Endothelial cell of umbilical vein (primary cell): ENCODE measurements at regions not wholly inside any gene's neighbourhood (a gene's known extent, or its start where the extent isn't known, plus 50 kb on each side); places are given as distances from the start of the nearest gene placed in this dataset.

Experiments
- BruUV-seq: library from RNA; stranded (reverse); fragments of 400-500 nt; replicated peaks from 2 replicates; lab custom pipeline; 2021; lab: Mats Ljungman, UMichigan
- CTCF ChIA-PET: fragments of 300-600, 350-600 bp; sonication (Branson Sonifier 250); formaldehyde crosslinking; loops from one replicate; lab custom pipeline; 2021; ENCODE audit warnings: antibody characterized with exemption, inconsistent platforms; lab: Charles Lee
- POLR2A ChIA-PET: fragments of 300-600, 350-600 bp; sonication (Branson Sonifier 250); formaldehyde crosslinking; loops from one replicate; lab custom pipeline; 2021; ENCODE audit warnings: antibody characterized with exemption, inconsistent platforms; lab: Charles Lee
- DNase-seq: peaks from one replicate; pipeline ENCODE4 v3.0.0-alpha.2; 2011; ENCODE audit warnings: low read depth, low spot score
- FAIRE-seq: peaks from 2 replicates; lab custom pipeline; 2011; peaks lifted over from hg19 to GRCh38; lab: Jason Lieb, UNC
- H2AFZ ChIP-seq: 2 replicates; pipeline ENCODE4 v1.6.0; 2012; ENCODE audit warnings: low read depth, low read length, control low read depth, inconsistent platforms
- H3K27ac ChIP-seq: 2 replicates; pipeline ENCODE4 v1.5.1; 2011; ENCODE audit warnings: low read depth, mild to moderate bottlenecking, control low read depth, low read length, moderate library complexity; ENCODE audit not compliant: insufficient read depth
- H3K27me3 ChIP-seq, 2 experiments: 2 replicates each; pipeline versions ENCODE4 v1.6.0 to v1.6.1; 2011; ENCODE audit warnings: low read length in 2 of 2, mixed read lengths in 1 of 2; ENCODE audit not compliant: control insufficient read depth in 2 of 2, insufficient read depth in 2 of 2
- H3K36me3 ChIP-seq, 2 experiments: 2 replicates in 1 of 2; 3 replicates in 1 of 2; pipeline ENCODE4 v1.5.1; 2011; ENCODE audit warnings: low read length in 2 of 2, mild to moderate bottlenecking in 1 of 2, moderate library complexity in 1 of 2; ENCODE audit not compliant: control insufficient read depth in 2 of 2, insufficient read depth in 2 of 2; ENCODE audit errors: extremely low read depth in 1 of 2
- H3K4me1 ChIP-seq: 3 replicates; pipeline ENCODE4 v1.5.1; 2011; ENCODE audit warnings: mild to moderate bottlenecking, low read length; ENCODE audit not compliant: control insufficient read depth, insufficient read depth; ENCODE audit errors: extremely low read depth
- H3K4me2 ChIP-seq: 2 replicates; pipeline ENCODE4 v1.6.1; 2011; ENCODE audit warnings: low read length, control low read depth, mixed read lengths; ENCODE audit not compliant: insufficient read depth
- H3K4me3 ChIP-seq, 3 experiments: fragments of 200-600 bp in 1 of 3; sonication (generic), shearing (Covaris generic) in 1 of 3; replicated peaks in 1 of 3; 2 replicates each; pipeline ENCODE4 v1.5.1; 2011 to 2016; ENCODE audit warnings: control low read depth in 3 of 3, low read length in 3 of 3, mild to moderate bottlenecking in 2 of 3, inconsistent platforms in 1 of 3, low read depth in 1 of 3, moderate library complexity in 1 of 3; ENCODE audit not compliant: insufficient read depth in 1 of 3
- H3K79me2 ChIP-seq: 2 replicates; pipeline ENCODE4 v1.6.0; 2012; ENCODE audit warnings: low read length, inconsistent platforms; ENCODE audit not compliant: control insufficient read depth, insufficient read depth
- H3K9ac ChIP-seq: replicated peaks from 2 replicates; pipeline ENCODE3; 2011; ENCODE audit warnings: low read length, control low read depth; ENCODE audit not compliant: insufficient read depth; ENCODE audit errors: extremely low read depth
- H3K9me1 ChIP-seq: replicated peaks from 3 replicates; pipeline ENCODE4 v1.6.0; 2011; ENCODE audit warnings: mild to moderate bottlenecking, low read length; ENCODE audit not compliant: control insufficient read depth, insufficient read depth; ENCODE audit errors: extremely low read depth
- H3K9me3 ChIP-seq: replicated peaks from 2 replicates; pipeline ENCODE4 v1.5.1; 2012; ENCODE audit warnings: low read length, inconsistent platforms; ENCODE audit not compliant: control insufficient read depth, insufficient read depth
- H4K20me1 ChIP-seq: replicated peaks from 2 replicates; pipeline ENCODE3; 2011; ENCODE audit warnings: mild to moderate bottlenecking, low read length; ENCODE audit not compliant: control insufficient read depth, insufficient read depth; ENCODE audit errors: extremely low read depth
- EZH2 ChIP-seq: IDR thresholded peaks from 2 replicates; pipeline ENCODE4 v1.6.1; 2012; ENCODE audit warnings: borderline replicate concordance, low read depth, mild to moderate bottlenecking, moderate library complexity, low read length, inconsistent platforms; ENCODE audit not compliant: severe bottlenecking
- FOS ChIP-seq: IDR thresholded peaks from 2 replicates; pipeline ENCODE4 v1.6.1; 2011; ENCODE audit warnings: mild to moderate bottlenecking, low read length, moderate library complexity, borderline replicate concordance; ENCODE audit not compliant: insufficient read depth
- GATA2 ChIP-seq: IDR thresholded peaks from 2 replicates; pipeline ENCODE4 v1.7.0; 2011; ENCODE audit warnings: low read depth, mild to moderate bottlenecking, moderate library complexity, mixed read lengths, low read length; ENCODE audit not compliant: insufficient read length, insufficient read depth
- JUN ChIP-seq: IDR thresholded peaks from 2 replicates; pipeline ENCODE4 v1.6.1; 2011; ENCODE audit warnings: borderline replicate concordance, low read depth; ENCODE audit not compliant: insufficient read length, insufficient read depth
- MYC ChIP-seq: IDR thresholded peaks from one replicate; pipeline ENCODE4 v1.6.1; 2011; ENCODE audit warnings: mild to moderate bottlenecking, low read depth, low read length
- POLR2A ChIP-seq: IDR thresholded peaks from 2 replicates; pipeline ENCODE4 v1.6.1; 2012; ENCODE audit warnings: low read depth, mild to moderate bottlenecking, control low read depth, low read length
- POLR2AphosphoS5 ChIP-seq: IDR thresholded peaks from 2 replicates; pipeline ENCODE4 v1.6.1; 2012; ENCODE audit warnings: low read depth, mild to moderate bottlenecking, control low read depth, low read length, moderate library complexity; ENCODE audit not compliant: insufficient read depth
- dilution Hi-C: fragments of 300-500 bp; cut with MboI; formaldehyde crosslinking; loops from one replicate; pipeline ENCODE4 v1.15.0; 2019; ENCODE audit warnings: low sequenced_read_pairs; ENCODE audit not compliant: extremely low pct_ligation_motif_present
- intact Hi-C: fragments of 100-400 bp; cut with micrococcal nuclease; formaldehyde crosslinking; loops from one replicate; pipeline ENCODE4 v1.10.0; 2022
- TF ChIP-seq, protein P1 (sequence below), 2 donors: IDR thresholded peaks; 1 replicate in 1 of 2; 2 replicates in 1 of 2; pipeline ENCODE4 v1.5.1; 2011; ENCODE audit warnings: low read length in 2 of 2, mild to moderate bottlenecking in 2 of 2, moderate library complexity in 2 of 2, control low read depth in 1 of 2, inconsistent platforms in 1 of 2, low read depth in 1 of 2; ENCODE audit not compliant: insufficient read depth in 1 of 2; ENCODE audit errors: extremely low read depth in 1 of 2
- TF ChIP-seq, protein P2 (sequence below): IDR thresholded peaks from 2 replicates; pipeline ENCODE4 v1.6.1; 2011; ENCODE audit not compliant: insufficient read depth, insufficient read length

DNA sequence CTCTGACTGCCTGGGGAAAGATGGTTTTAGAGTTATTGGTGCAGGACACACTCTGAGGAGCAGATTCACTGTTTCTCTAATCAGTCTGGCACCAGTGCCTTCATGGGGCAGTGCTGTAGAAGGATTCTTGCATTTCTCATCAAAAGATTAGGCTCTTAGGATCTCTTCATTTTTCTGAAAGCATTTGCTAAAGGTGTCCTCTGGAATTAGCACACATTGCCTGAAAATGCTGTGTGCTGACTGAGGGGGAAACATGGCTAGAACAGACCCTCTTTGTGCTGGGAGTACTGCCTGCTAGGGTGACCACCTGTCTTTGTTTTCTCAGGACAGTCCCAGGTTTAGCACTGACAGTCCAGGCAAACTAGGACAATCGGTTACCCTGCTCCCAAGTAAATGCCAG lies 301.0 kb downstream of the PTEN start:
- TF ChIP-seq MYC (no peak), JUN (no peak), FOS (no peak), GATA2 (no peak), POLR2A (no peak), POLR2AphosphoS5 (no peak), EZH2 (no peak)
- TF ChIP-seq, protein P1, sequence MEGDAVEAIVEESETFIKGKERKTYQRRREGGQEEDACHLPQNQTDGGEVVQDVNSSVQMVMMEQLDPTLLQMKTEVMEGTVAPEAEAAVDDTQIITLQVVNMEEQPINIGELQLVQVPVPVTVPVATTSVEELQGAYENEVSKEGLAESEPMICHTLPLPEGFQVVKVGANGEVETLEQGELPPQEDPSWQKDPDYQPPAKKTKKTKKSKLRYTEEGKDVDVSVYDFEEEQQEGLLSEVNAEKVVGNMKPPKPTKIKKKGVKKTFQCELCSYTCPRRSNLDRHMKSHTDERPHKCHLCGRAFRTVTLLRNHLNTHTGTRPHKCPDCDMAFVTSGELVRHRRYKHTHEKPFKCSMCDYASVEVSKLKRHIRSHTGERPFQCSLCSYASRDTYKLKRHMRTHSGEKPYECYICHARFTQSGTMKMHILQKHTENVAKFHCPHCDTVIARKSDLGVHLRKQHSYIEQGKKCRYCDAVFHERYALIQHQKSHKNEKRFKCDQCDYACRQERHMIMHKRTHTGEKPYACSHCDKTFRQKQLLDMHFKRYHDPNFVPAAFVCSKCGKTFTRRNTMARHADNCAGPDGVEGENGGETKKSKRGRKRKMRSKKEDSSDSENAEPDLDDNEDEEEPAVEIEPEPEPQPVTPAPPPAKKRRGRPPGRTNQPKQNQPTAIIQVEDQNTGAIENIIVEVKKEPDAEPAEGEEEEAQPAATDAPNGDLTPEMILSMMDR (IDR thresholded peaks at IDR 0.05; ENCODE audit: extremely low read depth in 1 of 2, insufficient read depth in 1 of 2, low read depth in 1 of 2, low read length in 2 of 2): no peak
- TF ChIP-seq, protein P2, sequence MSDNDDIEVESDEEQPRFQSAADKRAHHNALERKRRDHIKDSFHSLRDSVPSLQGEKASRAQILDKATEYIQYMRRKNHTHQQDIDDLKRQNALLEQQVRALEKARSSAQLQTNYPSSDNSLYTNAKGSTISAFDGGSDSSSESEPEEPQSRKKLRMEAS: no peak
- no peaks in the 10 kb centered on the region for H3K79me2 ChIP-seq
- intact Hi-C loops: no loop called here
- FAIRE-seq: no peak
- no peak overlapping the region for H3K4me2 ChIP-seq
- no peak for DNase-seq
- no peak overlapping the region for H3K27ac ChIP-seq
- H3K9me3 ChIP-seq: no peaks in the 10 kb centered on the region
- CTCF ChIA-PET: no interaction called here
- no TSS peak for BruUV-seq
- no peaks in the 10 kb centered on the region for H4K20me1 ChIP-seq
- no peak overlapping the region for H3K4me3 ChIP-seq
- H3K9me1 ChIP-seq: no peaks in the 10 kb centered on the region
- H3K4me1 ChIP-seq: peaks cover 19% of the 10 kb centered on the region
- H2AFZ ChIP-seq: no peak overlapping the region
- no peaks in the 10 kb centered on the region for H3K36me3 ChIP-seq
- POLR2A ChIA-PET: no interaction called here
- dilution Hi-C loops: no loop called here
- no peaks in the 10 kb centered on the region for H3K27me3 ChIP-seq
- no peak overlapping the region for H3K9ac ChIP-seq
